ENCODE measurements at regions not wholly inside any gene's neighbourhood (a gene's known extent, or its start where the extent isn't known, plus 50 kb on each side); places are given as distances from the start of the nearest gene placed in this dataset.
"Not testable (repeated sequence)": the region's sequence is repeated elsewhere in the genome, so short reads cannot be mapped to it uniquely, and the experiment has no call there.

DNA sequence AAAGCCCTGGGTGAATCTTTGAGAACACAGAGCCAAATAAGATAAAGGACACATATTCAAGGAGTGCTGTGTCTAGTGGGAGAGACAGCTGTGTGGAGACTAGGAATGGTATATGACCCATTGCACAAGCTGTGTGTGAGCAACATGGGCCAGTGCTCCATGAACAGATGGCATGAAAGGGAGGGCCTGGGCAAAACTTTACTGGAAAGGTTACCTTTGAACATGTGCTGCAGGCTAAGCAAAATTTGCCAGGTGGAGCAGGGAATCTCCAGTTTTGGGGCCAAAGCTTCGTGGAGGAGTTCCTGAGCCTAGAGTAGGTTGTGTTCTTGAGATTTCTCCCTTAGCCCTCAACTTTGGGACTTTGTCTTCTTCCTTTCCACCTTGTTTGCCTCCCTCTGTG, 446.1 kb upstream of the PROX1 start:
- DNase-seq, result no peak
- intact Hi-C loops (cut with DNase I; ENCODE audit: low total_unique reads) (no loop called here), in situ Hi-C loops (cut with MboI; ENCODE audit: low pct_ligation_motif_present in 1 of 4, low pct_unique_long_range_greater_than_20kb in 1 of 4, low sequenced_read_pairs in 3 of 4) (no loop called here)
- no peak overlapping the region for H3K4me3 ChIP-seq
- H3K9me3 ChIP-seq, result no peaks in the 10 kb centered on the region
- no peaks in the 10 kb centered on the region for H3K36me3 ChIP-seq
- no peaks in the 10 kb centered on the region for H3K27me3 ChIP-seq
- no peak overlapping the region for H3K27ac ChIP-seq
- no peaks in the 10 kb centered on the region for H3K4me1 ChIP-seq
- TF ChIP-seq POLR2AphosphoS5 (IDR thresholded peaks at IDR 0.05) (no peak), POLR2A (IDR thresholded peaks at IDR 0.05) (no peak), EP300 (IDR thresholded peaks at IDR 0.05; ENCODE audit: low read depth) (no peak), CTCF (IDR thresholded peaks at IDR 0.05) (no peak)
- 0 to 63% methylated on average over 1 of the region's 1 CpG for WGBS, 2 donors (ENCODE audit: low coverage in 1 of 2)

- DNase-seq; H3K4me1 ChIP-seq; H3K27me3 ChIP-seq; H3K4me3 ChIP-seq; H3K27ac ChIP-seq; in situ Hi-C loops (cut with MboI; ENCODE audit: low pct_ligation_motif_present in 1 of 4, low pct_unique_long_range_greater_than_20kb in 1 of 4, low sequenced_read_pairs in 3 of 4); H3K36me3 ChIP-seq; intact Hi-C loops (cut with DNase I; ENCODE audit: low total_unique reads); H3K9me3 ChIP-seq: not testable (repeated sequence)
- 98 to 100% methylated on average over 2 to 4 of the region's 4 CpGs for WGBS, 2 donors (ENCODE audit: low coverage in 1 of 2)
Measured at GRCh38 chr1:213545181-213545580, 442.6 kb upstream of the PROX1 start.

DNA sequence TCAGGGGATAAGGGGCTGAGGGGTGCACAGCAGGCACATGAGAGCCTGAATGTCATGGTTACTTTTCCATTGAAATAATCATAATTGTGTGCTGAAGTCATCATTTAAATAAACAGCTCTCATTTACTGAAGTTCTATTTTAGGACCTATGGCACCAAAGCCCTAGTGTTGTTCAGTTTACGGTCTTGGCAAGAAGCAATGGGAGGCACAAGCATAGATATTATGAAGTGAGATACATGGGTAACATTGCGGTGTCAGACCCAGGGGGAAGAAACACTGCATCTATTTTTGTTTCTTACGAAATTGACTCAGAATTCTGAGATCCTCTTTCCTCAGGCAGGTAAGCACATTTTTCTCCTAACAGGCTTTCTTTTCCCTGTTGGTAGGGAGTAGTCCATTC, 437.8 kb upstream of the PROX1 start:
- Histone ChIP-seq H3K27ac (no peak overlapping the region), H3K36me3 (no peaks in the 10 kb centered on the region), H3K4me1 (no peaks in the 10 kb centered on the region), H3K27me3 (no peaks in the 10 kb centered on the region), H3K4me3 (no peak overlapping the region), H3K9me3 (no peaks in the 10 kb centered on the region)
- in situ Hi-C loops (cut with MboI; ENCODE audit: low pct_ligation_motif_present in 1 of 4, low pct_unique_long_range_greater_than_20kb in 1 of 4, low sequenced_read_pairs in 3 of 4), result loop anchor here in 3 of 4 donors (25.0 kb wide), 2 partner anchors 562 to 587 kb away; no protein-coding TSS in a partner anchor
- intact Hi-C loops (cut with DNase I; ENCODE audit: low total_unique reads), result no loop called here
- TF ChIP-seq POLR2AphosphoS5 (IDR thresholded peaks at IDR 0.05), result no peak
- TF ChIP-seq EP300 (IDR thresholded peaks at IDR 0.05; ENCODE audit: low read depth), result no peak
- TF ChIP-seq POLR2A (IDR thresholded peaks at IDR 0.05), result no peak
- 84 to 97% methylated on average over 3 of the region's 3 CpGs for WGBS, 2 donors (ENCODE audit: low coverage in 1 of 2)
- DNase-seq, result no peak

- intact Hi-C loops (cut with DNase I; ENCODE audit: low total_unique reads), result no loop called here
- Histone ChIP-seq H3K4me3 (no peak overlapping the region), H3K9me3 (no peaks in the 10 kb centered on the region), H3K27me3 (no peaks in the 10 kb centered on the region), H3K4me1 (no peaks in the 10 kb centered on the region), H3K36me3 (no peaks in the 10 kb centered on the region), H3K27ac (no peak overlapping the region)
- 82 to 84% methylated on average over 3 to 4 of the region's 4 CpGs for WGBS, 2 donors (ENCODE audit: low coverage in 1 of 2)
- no peak for DNase-seq
- in situ Hi-C loops (cut with MboI; ENCODE audit: low pct_ligation_motif_present in 1 of 4, low pct_unique_long_range_greater_than_20kb in 1 of 4, low sequenced_read_pairs in 3 of 4), result loop anchor here in 3 of 4 donors (25.0 kb wide), 2 partner anchors 561 to 586 kb away; no protein-coding TSS in a partner anchor
- TF ChIP-seq EP300 (IDR thresholded peaks at IDR 0.05; ENCODE audit: low read depth), result no peak
- TF ChIP-seq POLR2A (IDR thresholded peaks at IDR 0.05), result no peak
- no peak for TF ChIP-seq POLR2AphosphoS5 (IDR thresholded peaks at IDR 0.05)
- no peak for TF ChIP-seq CTCF (IDR thresholded peaks at IDR 0.05)
Measured at GRCh38 chr1:213550804-213551203, 437.0 kb upstream of the PROX1 start.

DNA sequence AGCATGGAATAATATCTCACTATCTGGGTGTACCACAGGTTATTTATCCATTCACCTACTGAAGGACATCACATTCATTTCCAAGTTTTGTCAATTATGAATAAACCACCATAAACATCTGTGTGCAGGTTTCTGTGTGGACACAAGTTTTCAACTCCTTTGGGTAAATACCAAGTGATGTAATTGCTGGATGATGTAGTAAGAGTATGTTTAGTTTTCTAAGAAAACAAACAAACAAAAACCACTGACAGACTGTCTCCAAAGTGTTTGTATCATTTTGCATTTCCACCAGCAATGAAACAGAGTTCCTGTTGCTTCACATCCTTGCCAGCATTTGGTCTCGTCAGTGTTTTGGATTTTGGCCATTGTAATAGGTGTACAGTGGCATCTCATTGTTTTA, 435.7 kb upstream of the PROX1 start:
- WGBS, 2 donors (ENCODE audit: low coverage in 1 of 2), result 75 to 78% methylated on average over 1 of the region's 1 CpG
- in situ Hi-C loops (cut with MboI; ENCODE audit: low pct_ligation_motif_present in 1 of 4, low pct_unique_long_range_greater_than_20kb in 1 of 4, low sequenced_read_pairs in 3 of 4), result loop anchor here in 3 of 4 donors (25.0 kb wide), 2 partner anchors 560 to 585 kb away; no protein-coding TSS in a partner anchor
- DNase-seq, result no peak
- TF ChIP-seq POLR2AphosphoS5 (IDR thresholded peaks at IDR 0.05), result no peak
- no peak for TF ChIP-seq POLR2A (IDR thresholded peaks at IDR 0.05)
- TF ChIP-seq CTCF (IDR thresholded peaks at IDR 0.05), result no peak
- no peaks in the 10 kb centered on the region for H3K4me1 ChIP-seq
- H3K36me3 ChIP-seq, result no peaks in the 10 kb centered on the region
- H3K9me3 ChIP-seq, result no peaks in the 10 kb centered on the region
- H3K4me3 ChIP-seq, result no peak overlapping the region
- no peaks in the 10 kb centered on the region for H3K27me3 ChIP-seq
- H3K27ac ChIP-seq, result no peak overlapping the region
- intact Hi-C loops (cut with DNase I; ENCODE audit: low total_unique reads), result no loop called here
